HEK293 (cell line): ENCODE measurements at regions not wholly inside any gene's neighbourhood (a gene's known extent, or its start where the extent isn't known, plus 50 kb on each side); places are given as distances from the start of the nearest gene placed in this dataset.

Experiments
- CTCF ChIP-seq: fragments of 450-650 bp; formaldehyde crosslinking; IDR thresholded peaks from 2 replicates; pipeline ENCODE4 v1.5.1; 2016; ENCODE audit warnings: missing biosample characterization, missing genetic modification characterization
- SCRT2 ChIP-seq: fragments of 450-650 bp; formaldehyde crosslinking; IDR thresholded peaks from 2 replicates; pipeline ENCODE4 v1.5.1; 2016; ENCODE audit warnings: missing biosample characterization, missing genetic modification characterization
- YY1 ChIP-seq: fragments of 450-650 bp; formaldehyde crosslinking; IDR thresholded peaks from 2 replicates; pipeline ENCODE4 v1.5.1; 2018; ENCODE audit warnings: missing biosample characterization, missing genetic modification characterization
- ZNF121 ChIP-seq: fragments of 450-650 bp; formaldehyde crosslinking; IDR thresholded peaks from 2 replicates; pipeline ENCODE4 v1.5.1; 2016; ENCODE audit warnings: missing biosample characterization, missing genetic modification characterization
- ZSCAN16 ChIP-seq: fragments of 450-650 bp; formaldehyde crosslinking; IDR thresholded peaks from 2 replicates; pipeline ENCODE4 v1.5.1; 2016; ENCODE audit warnings: missing biosample characterization, missing genetic modification characterization

GRCh38 chr3:27883266-27883665, 161.1 kb upstream of the EOMES start:
- TF ChIP-seq SCRT2 (tag by site-specific recombination) (no peak), CTCF (tag by site-specific recombination) (no peak), YY1 (tag by site-specific recombination) (no peak), ZNF121 (tag by site-specific recombination) (no peak), ZSCAN16 (tag by site-specific recombination) (no peak)
